Thoracic aorta (tissue), 2 donors: ENCODE measurements at regions not wholly inside any gene's neighbourhood (a gene's known extent, or its start where the extent isn't known, plus 50 kb on each side); places are given as distances from the start of the nearest gene placed in this dataset.

Experiments used
- ATAC-seq: fragments of 150-250 bp; one replicate; pipeline ENCODE4 v1.8.0; 2017; ENCODE audit warnings: low read depth; ENCODE audit not compliant: insufficient number of reproducible peaks, low FRiP score
- DNase-seq: peaks from one replicate; pipeline ENCODE4 v3.0.0-alpha.2; 2020; ENCODE audit warnings: low spot score
- H3K27ac ChIP-seq, 2 donors: fragments of 200-600 bp; sonication (generic); 1 replicate in 1 of 2; 2 replicates in 1 of 2; pipeline ENCODE4 v1.5.1; 2016; ENCODE audit warnings: mild to moderate bottlenecking in 2 of 2, moderate library complexity in 2 of 2
- H3K27me3 ChIP-seq: fragments of 200-600 bp; sonication (generic); replicated peaks from 2 replicates; pipeline ENCODE4 v1.6.0; 2016; ENCODE audit warnings: mild to moderate bottlenecking; ENCODE audit not compliant: insufficient read depth
- H3K36me3 ChIP-seq: fragments of 200-600 bp; sonication (generic); one replicate; pipeline ENCODE4 v1.5.1; 2016
- H3K4me1 ChIP-seq, 2 donors: fragments of 200-600 bp; sonication (generic); 1 replicate in 1 of 2; 2 replicates in 1 of 2; pipeline versions ENCODE4 v1.5.1 to v1.6.0; 2016; ENCODE audit warnings: low read depth in 2 of 2, mild to moderate bottlenecking in 1 of 2; ENCODE audit not compliant: control insufficient read depth in 1 of 2
- H3K4me3 ChIP-seq: fragments of 200-600 bp; sonication (generic); 2 replicates; pipeline ENCODE4 v1.5.1; 2016; ENCODE audit warnings: mild to moderate bottlenecking
- H3K9me3 ChIP-seq: fragments of 200-600 bp; sonication (generic); 2 replicates; pipeline ENCODE4 v1.5.1; 2016
- CTCF ChIP-seq: fragments of 200-600 bp; sonication (generic); IDR thresholded peaks from one replicate; pipeline ENCODE4 v1.5.1; 2019; ENCODE audit warnings: antibody characterized with exemption

- TF ChIP-seq CTCF = no peak
- Histone ChIP-seq H3K27me3 (no peaks in the 10 kb centered on the region), H3K27ac (no peak overlapping the region), H3K9me3 (peaks cover 10% of the 10 kb centered on the region), H3K4me3 (no peak overlapping the region), H3K4me1 (no peaks in the 10 kb centered on the region), H3K36me3 (no peaks in the 10 kb centered on the region)
- ATAC-seq = no peak
- no peak for DNase-seq
Measured at GRCh38 chr1:34549199-34549598, 205.6 kb upstream of the GJB5 start.

DNA sequence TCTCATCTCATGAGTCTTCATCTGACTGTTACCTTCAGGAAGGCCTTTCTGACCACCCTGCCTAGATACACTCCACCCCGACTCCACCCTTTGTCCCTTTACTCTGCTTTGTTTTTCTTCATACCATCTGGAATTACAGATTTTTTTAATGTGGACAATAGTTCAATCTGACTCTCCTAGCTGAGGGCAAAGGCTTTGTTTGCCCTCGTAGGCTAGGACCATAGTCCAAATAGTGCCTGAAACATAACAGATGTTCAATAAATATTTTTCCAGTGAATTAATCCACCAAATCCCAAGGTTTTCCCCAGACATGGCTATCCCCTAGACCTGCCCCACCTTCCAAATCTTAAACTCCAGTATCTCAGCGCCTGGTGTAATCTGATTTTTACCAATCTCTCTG is 176.5 kb upstream of the GJB5 start:
- no peaks in the 10 kb centered on the region for H3K27me3 ChIP-seq
- H3K4me3 ChIP-seq = no peak overlapping the region
- TF ChIP-seq CTCF = no peak

GRCh38 chr1:34582356-34582755 is 172.5 kb upstream of the GJB5 start:
- no peak overlapping the region for H3K4me3 ChIP-seq
- ATAC-seq = no peak

More for the DNA sequence above, 176.5 kb upstream of the GJB5 start:
- Histone ChIP-seq H3K27ac (no peak overlapping the region), H3K36me3 (no peaks in the 10 kb centered on the region), H3K4me1 (no peaks in the 10 kb centered on the region), H3K9me3 (no peaks in the 10 kb centered on the region)
- DNase-seq (no peak), ATAC-seq (no peak)

DNA sequence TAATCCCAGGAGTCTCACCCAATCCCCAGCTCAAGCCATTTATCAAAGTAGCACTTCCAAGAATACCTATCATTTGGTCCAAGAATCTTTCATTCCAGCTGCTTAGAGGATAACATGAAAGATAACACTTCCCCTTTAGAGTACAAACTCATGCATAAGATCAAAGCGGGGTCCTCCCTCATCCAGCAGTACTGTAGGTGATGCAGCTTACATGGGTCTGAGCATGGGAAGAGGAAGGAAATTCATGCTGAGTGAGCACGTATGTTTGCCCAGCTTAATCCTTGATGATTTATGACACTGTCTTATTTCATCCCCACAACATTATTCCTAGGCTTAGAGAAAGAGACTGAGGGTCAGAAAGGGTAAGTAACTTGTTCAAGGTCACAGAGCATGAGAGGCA is 167.1 kb upstream of the GJB5 start:
- Histone ChIP-seq H3K27me3 (no peaks in the 10 kb centered on the region), H3K36me3 (no peaks in the 10 kb centered on the region), H3K4me3 (no peak overlapping the region), H3K4me1 (no peaks in the 10 kb centered on the region), H3K27ac (no peak overlapping the region), H3K9me3 (no peaks in the 10 kb centered on the region)
- TF ChIP-seq CTCF = no peak
- ATAC-seq (no peak), DNase-seq (no peak)

More at GRCh38 chr1:34582356-34582755, 172.5 kb upstream of the GJB5 start:
- Histone ChIP-seq H3K27me3 (no peaks in the 10 kb centered on the region), H3K4me1 (no peaks in the 10 kb centered on the region), H3K9me3 (no peaks in the 10 kb centered on the region), H3K27ac (no peak overlapping the region), H3K36me3 (no peaks in the 10 kb centered on the region)
- no peak for DNase-seq
- TF ChIP-seq CTCF = no peak

GRCh38 chr1:34590211-34590623 is 164.6 kb upstream of the GJB5 start:
- TF ChIP-seq CTCF = no peak
- no peaks in the 10 kb centered on the region for H3K4me1 ChIP-seq
- ATAC-seq (no peak), DNase-seq (no peak)
- H3K27ac ChIP-seq = no peak overlapping the region
- no peaks in the 10 kb centered on the region for H3K9me3 ChIP-seq
- no peaks in the 10 kb centered on the region for H3K27me3 ChIP-seq
- no peaks in the 10 kb centered on the region for H3K36me3 ChIP-seq
- no peak overlapping the region for H3K4me3 ChIP-seq
